OCI-LY3 (cell line): ENCODE measurements at regions not wholly inside any gene's neighbourhood (a gene's known extent, or its start where the extent isn't known, plus 50 kb on each side); places are given as distances from the start of the nearest gene placed in this dataset.
"Not testable (repeated sequence)": the region's sequence is repeated elsewhere in the genome, so short reads cannot be mapped to it uniquely, and the experiment has no call there.

ENCODE experiments used
- H2AFZ ChIP-seq: fragments of 200-600, 300-600 bp; shearing (Covaris generic); 2 replicates; pipeline ENCODE4 v1.6.0; 2014; ENCODE audit warnings: antibody characterized with exemption, low read depth, low read length
- H3K27ac ChIP-seq: fragments of 200-600, 300-600 bp; sonication (generic); 2 replicates; pipeline ENCODE4 v1.5.1; 2014; ENCODE audit warnings: mild to moderate bottlenecking, low read length, moderate library complexity, mixed read lengths
- H3K27me3 ChIP-seq: fragments of 200-600, 300-600 bp; sonication (generic); 2 replicates; pipeline ENCODE4 v1.6.1; 2014; ENCODE audit warnings: low read depth, low read length, mixed read lengths
- H3K36me3 ChIP-seq: fragments of 200-600, 300-600 bp; sonication (generic); replicated peaks from 2 replicates; pipeline ENCODE3; 2014; ENCODE audit warnings: low read depth, low read length, mixed read lengths
- H3K4me1 ChIP-seq: fragments of 300-600, 200-600 bp; sonication (generic); 2 replicates; pipeline ENCODE4 v1.6.1; 2014; ENCODE audit warnings: low read length, mixed read lengths
- H3K4me2 ChIP-seq: fragments of 200-600, 300-600 bp; sonication (generic); 2 replicates; pipeline ENCODE4 v1.6.1; 2014; ENCODE audit warnings: low read length, mixed read lengths
- H3K4me3 ChIP-seq: fragments of 300-600, 200-600 bp; sonication (generic); 2 replicates; pipeline ENCODE4 v1.5.1; 2014; ENCODE audit warnings: antibody characterized with exemption, mild to moderate bottlenecking, low read length, moderate library complexity
- H3K79me2 ChIP-seq: fragments of 300-600, 200-600 bp; shearing (Covaris generic); 2 replicates; pipeline ENCODE4 v1.6.1; 2014; ENCODE audit warnings: mild to moderate bottlenecking, low read length, mixed read lengths
- H3K9ac ChIP-seq: fragments of 300-600, 200-600 bp; shearing (Covaris generic); 2 replicates; pipeline ENCODE4 v1.6.0; 2014; ENCODE audit warnings: mild to moderate bottlenecking, low read length, moderate library complexity
- H3K9me3 ChIP-seq: fragments of 200-600, 300-600 bp; shearing (Covaris generic); 2 replicates; pipeline ENCODE4 v1.6.1; 2014; ENCODE audit warnings: low read length, mixed read lengths; ENCODE audit not compliant: insufficient read depth
- H4K20me1 ChIP-seq: fragments of 200-600, 300-600 bp; sonication (generic); 2 replicates; pipeline ENCODE4 v1.6.1; 2016; ENCODE audit warnings: low read length, mixed read lengths; ENCODE audit not compliant: insufficient read depth
- EZH2phosphoT487 ChIP-seq: fragments of 200-600 bp; shearing (Covaris generic); IDR thresholded peaks from 2 replicates; pipeline ENCODE4 v1.6.1; 2018; ENCODE audit warnings: antibody characterized with exemption, mixed run types, low read depth
- TF ChIP-seq, protein P1 (sequence below): fragments of 200-600, 300-600 bp; sonication (generic); IDR thresholded peaks from 2 replicates; pipeline ENCODE4 v1.5.1; 2014; ENCODE audit warnings: antibody characterized with exemption, low read length, low read depth

DNA sequence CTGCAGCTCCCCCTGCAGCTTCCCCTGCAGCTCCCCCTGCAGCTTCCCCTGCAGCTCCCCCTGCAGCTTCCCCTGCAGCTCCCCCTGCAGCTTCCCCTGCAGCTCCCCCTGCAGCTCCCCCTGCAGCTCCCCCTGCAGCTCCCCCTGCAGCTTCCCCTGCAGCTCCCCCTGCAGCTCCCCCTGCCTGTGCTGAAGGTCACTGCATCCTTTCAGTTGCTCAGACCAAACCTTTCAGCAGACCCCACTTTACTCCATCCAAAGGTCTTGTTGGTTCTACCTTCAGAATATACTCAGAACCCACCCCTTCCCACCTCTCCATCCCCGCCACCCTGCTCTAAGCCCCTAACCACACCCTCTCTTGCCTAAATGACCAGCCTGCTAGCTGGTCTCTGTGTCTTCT, 120.0 kb downstream of the TEX29 start:
- TF ChIP-seq, protein P1, sequence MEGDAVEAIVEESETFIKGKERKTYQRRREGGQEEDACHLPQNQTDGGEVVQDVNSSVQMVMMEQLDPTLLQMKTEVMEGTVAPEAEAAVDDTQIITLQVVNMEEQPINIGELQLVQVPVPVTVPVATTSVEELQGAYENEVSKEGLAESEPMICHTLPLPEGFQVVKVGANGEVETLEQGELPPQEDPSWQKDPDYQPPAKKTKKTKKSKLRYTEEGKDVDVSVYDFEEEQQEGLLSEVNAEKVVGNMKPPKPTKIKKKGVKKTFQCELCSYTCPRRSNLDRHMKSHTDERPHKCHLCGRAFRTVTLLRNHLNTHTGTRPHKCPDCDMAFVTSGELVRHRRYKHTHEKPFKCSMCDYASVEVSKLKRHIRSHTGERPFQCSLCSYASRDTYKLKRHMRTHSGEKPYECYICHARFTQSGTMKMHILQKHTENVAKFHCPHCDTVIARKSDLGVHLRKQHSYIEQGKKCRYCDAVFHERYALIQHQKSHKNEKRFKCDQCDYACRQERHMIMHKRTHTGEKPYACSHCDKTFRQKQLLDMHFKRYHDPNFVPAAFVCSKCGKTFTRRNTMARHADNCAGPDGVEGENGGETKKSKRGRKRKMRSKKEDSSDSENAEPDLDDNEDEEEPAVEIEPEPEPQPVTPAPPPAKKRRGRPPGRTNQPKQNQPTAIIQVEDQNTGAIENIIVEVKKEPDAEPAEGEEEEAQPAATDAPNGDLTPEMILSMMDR: peak; percentile 39
- peaks cover 11% of the 10 kb centered on the region for H3K27me3 ChIP-seq
- not testable (repeated sequence) for H3K4me3 ChIP-seq, H3K79me2 ChIP-seq, H3K4me1 ChIP-seq, H2AFZ ChIP-seq, H3K4me2 ChIP-seq, H3K27ac ChIP-seq, H3K36me3 ChIP-seq, H3K9ac ChIP-seq, H4K20me1 ChIP-seq, H3K9me3 ChIP-seq

DNA sequence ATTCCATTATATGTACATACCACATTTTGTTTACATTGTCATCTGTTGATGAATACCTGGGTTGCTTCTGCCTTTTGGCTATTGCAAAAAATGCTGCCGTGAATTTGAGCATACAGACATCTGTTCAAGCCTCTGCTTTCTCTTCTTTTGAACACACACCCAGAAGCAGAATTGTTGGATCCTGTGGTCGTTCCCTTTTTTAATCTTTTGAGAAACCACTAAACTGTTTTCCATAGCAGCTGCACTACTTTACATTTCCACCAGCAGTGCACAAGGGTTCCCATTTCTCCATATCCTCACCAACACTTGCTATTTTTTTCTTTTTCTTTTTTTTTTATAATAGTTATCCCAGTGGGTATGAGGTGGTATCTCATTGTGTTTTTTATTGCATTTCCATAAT, 123.5 kb downstream of the TEX29 start:
- no peaks in the 10 kb centered on the region for H3K4me1 ChIP-seq
- H3K27me3 ChIP-seq: peaks cover 16% of the 10 kb centered on the region
- no peaks in the 10 kb centered on the region for H4K20me1 ChIP-seq
- no peak overlapping the region for H3K4me2 ChIP-seq
- no peak overlapping the region for H3K9ac ChIP-seq
- H3K27ac ChIP-seq: no peak overlapping the region
- no peaks in the 10 kb centered on the region for H3K9me3 ChIP-seq
- TF ChIP-seq, protein P1: no peak
- no peak for TF ChIP-seq EZH2phosphoT487
- no peak overlapping the region for H3K4me3 ChIP-seq
- no peak overlapping the region for H2AFZ ChIP-seq
- H3K36me3 ChIP-seq: no peaks in the 10 kb centered on the region
- no peaks in the 10 kb centered on the region for H3K79me2 ChIP-seq

DNA sequence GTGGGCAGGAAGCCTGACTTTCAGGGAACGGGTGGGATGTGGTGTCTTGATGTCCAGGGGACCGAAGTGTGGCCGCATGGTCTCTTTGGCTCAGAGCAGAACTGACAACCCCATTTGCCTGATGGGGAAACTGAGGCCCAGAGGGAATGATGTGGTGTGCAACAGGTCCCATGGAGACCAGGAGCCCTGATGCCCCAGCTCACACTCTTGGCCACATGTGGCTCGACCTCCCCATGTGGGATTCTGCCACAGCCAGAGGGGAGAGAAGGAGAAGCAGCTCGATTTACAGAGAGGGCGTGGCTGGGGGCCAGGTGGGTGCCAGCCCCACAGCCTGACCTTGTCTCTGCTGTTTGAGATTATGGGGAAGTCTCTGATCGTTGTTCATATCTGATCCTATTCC, 128.1 kb downstream of the TEX29 start:
- Histone ChIP-seq H4K20me1 (no peaks in the 10 kb centered on the region), H2AFZ (no peak overlapping the region), H3K79me2 (no peaks in the 10 kb centered on the region), H3K4me2 (no peak overlapping the region), H3K27ac (no peak overlapping the region), H3K27me3 (peaks cover 15% of the 10 kb centered on the region), H3K4me3 (no peak overlapping the region), H3K9me3 (no peaks in the 10 kb centered on the region), H3K4me1 (no peaks in the 10 kb centered on the region), H3K9ac (no peak overlapping the region), H3K36me3 (no peaks in the 10 kb centered on the region)
- no peak for TF ChIP-seq EZH2phosphoT487
- TF ChIP-seq, protein P1: no peak

DNA sequence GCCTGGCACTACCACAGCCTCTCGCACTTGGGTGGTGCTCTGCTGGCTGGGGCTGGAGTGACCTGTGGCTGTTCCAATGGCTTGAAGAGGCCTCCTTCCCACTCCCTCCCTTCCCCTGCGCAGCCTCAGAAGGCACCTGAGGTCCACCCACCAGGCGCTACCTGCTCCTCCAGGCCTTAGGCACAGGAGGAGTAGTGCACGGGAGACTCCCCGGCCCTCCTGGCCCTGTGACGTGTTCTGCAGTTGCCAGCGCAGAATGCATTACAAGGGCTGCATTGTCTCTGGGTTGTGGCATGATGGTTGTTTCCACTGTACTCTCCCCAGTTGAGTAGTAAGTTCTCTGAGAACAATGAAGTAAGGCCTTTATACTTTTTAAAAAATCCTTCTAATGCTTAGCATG, 128.6 kb downstream of the TEX29 start:
- H4K20me1 ChIP-seq: no peaks in the 10 kb centered on the region
- no peaks in the 10 kb centered on the region for H3K36me3 ChIP-seq
- no peaks in the 10 kb centered on the region for H3K79me2 ChIP-seq
- no peak overlapping the region for H3K4me3 ChIP-seq
- no peaks in the 10 kb centered on the region for H3K4me1 ChIP-seq
- no peak overlapping the region for H3K4me2 ChIP-seq
- no peak overlapping the region for H3K9ac ChIP-seq
- H2AFZ ChIP-seq: no peak overlapping the region
- H3K9me3 ChIP-seq: no peaks in the 10 kb centered on the region
- H3K27ac ChIP-seq: no peak overlapping the region
- TF ChIP-seq EZH2phosphoT487: no peak
- H3K27me3 ChIP-seq: peaks cover 12% of the 10 kb centered on the region

DNA sequence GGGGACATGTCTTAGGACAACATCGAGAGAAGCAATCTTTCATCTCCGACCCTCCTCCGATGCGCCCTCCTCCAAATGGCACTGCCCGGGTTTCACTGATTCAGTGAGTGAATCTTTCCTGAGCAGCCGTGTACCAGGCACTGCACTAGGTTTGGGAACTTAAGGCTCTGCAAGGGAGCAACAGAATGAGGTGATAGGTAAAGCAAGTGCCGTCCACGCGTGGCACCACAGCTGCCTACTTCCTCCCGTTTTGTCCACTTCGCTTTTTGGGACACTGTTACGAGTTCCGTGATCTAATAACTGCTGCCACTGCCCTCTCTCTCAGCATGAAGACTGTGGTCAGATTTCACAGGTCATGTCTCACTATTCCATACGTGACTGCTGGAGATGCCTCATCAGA, 131.0 kb downstream of the TEX29 start:
- Histone ChIP-seq H3K79me2 (no peaks in the 10 kb centered on the region), H3K27ac (no peak overlapping the region), H3K9ac (no peak overlapping the region), H3K4me1 (no peaks in the 10 kb centered on the region), H3K4me2 (no peak overlapping the region), H3K27me3 (peaks cover 11% of the 10 kb centered on the region; the same call in 1 of the 2 replicates), H3K9me3 (no peaks in the 10 kb centered on the region), H3K4me3 (no peak overlapping the region), H3K36me3 (no peaks in the 10 kb centered on the region), H2AFZ (no peak overlapping the region), H4K20me1 (no peaks in the 10 kb centered on the region)
- TF ChIP-seq, protein P1: no peak
- TF ChIP-seq EZH2phosphoT487: no peak
